Mucosa of stomach (tissue), 1 donor: ENCODE measurements at regions not wholly inside any gene's neighbourhood (a gene's known extent, or its start where the extent isn't known, plus 50 kb on each side); places are given as distances from the start of the nearest gene placed in this dataset.

ENCODE experiments used
- H3K27me3 ChIP-seq: one replicate; pipeline ENCODE4 v1.7.0; 2013; ENCODE audit warnings: mild to moderate bottlenecking, low read length; ENCODE audit not compliant: control insufficient read depth, insufficient read depth
- H3K36me3 ChIP-seq: one replicate; pipeline ENCODE4 v1.7.0; 2013; ENCODE audit warnings: low read length; ENCODE audit not compliant: control insufficient read depth, insufficient read depth
- H3K4me1 ChIP-seq: one replicate; pipeline ENCODE4 v1.7.0; 2013; ENCODE audit warnings: mild to moderate bottlenecking, low read length; ENCODE audit not compliant: control insufficient read depth, insufficient read depth
- H3K4me3 ChIP-seq: one replicate; pipeline ENCODE4 v1.7.0; 2013; ENCODE audit warnings: low read length
- H3K9ac ChIP-seq: one replicate; pipeline ENCODE4 v1.7.0; 2013; ENCODE audit warnings: mild to moderate bottlenecking, low read length, moderate library complexity
- H3K9me3 ChIP-seq: one replicate; pipeline ENCODE4 v1.7.0; 2013; ENCODE audit warnings: mild to moderate bottlenecking, low read length, moderate library complexity; ENCODE audit not compliant: control insufficient read depth
- donor health status: Pancreatic carcinoma.

GRCh38 chr13:66048888-66049287 lies 1181.2 kb downstream of the PCDH9 start:
- H3K4me1 ChIP-seq = no peaks in the 10 kb centered on the region
- H3K9me3 ChIP-seq = no peaks in the 10 kb centered on the region
- H3K4me3 ChIP-seq = no peak overlapping the region
- H3K9ac ChIP-seq = no peak overlapping the region
- no peaks in the 10 kb centered on the region for H3K27me3 ChIP-seq
- H3K36me3 ChIP-seq = no peaks in the 10 kb centered on the region

- Histone ChIP-seq H3K36me3 (no peaks in the 10 kb centered on the region), H3K9me3 (no peaks in the 10 kb centered on the region), H3K27me3 (no peaks in the 10 kb centered on the region)
Observed at GRCh38 chr13:66040506-66040905, 1189.6 kb downstream of the PCDH9 start.

GRCh38 chr13:66037096-66037495 lies 1193.0 kb downstream of the PCDH9 start:
- no peaks in the 10 kb centered on the region for H3K9me3 ChIP-seq
- no peak overlapping the region for H3K9ac ChIP-seq
- H3K27me3 ChIP-seq = no peaks in the 10 kb centered on the region
- H3K4me1 ChIP-seq = no peaks in the 10 kb centered on the region
- H3K36me3 ChIP-seq = no peaks in the 10 kb centered on the region
- H3K4me3 ChIP-seq = no peak overlapping the region

More at GRCh38 chr13:66040506-66040905, 1189.6 kb downstream of the PCDH9 start:
- H3K4me3 ChIP-seq = no peak overlapping the region
- H3K9ac ChIP-seq = no peak overlapping the region
- no peaks in the 10 kb centered on the region for H3K4me1 ChIP-seq

- Histone ChIP-seq H3K9me3 (no peaks in the 10 kb centered on the region), H3K4me1 (no peaks in the 10 kb centered on the region), H3K27me3 (no peaks in the 10 kb centered on the region), H3K9ac (no peak overlapping the region), H3K36me3 (no peaks in the 10 kb centered on the region), H3K4me3 (no peak overlapping the region)
Observed at GRCh38 chr13:66036636-66037035, 1193.5 kb downstream of the PCDH9 start.

GRCh38 chr13:66036024-66036614 lies 1194.0 kb downstream of the PCDH9 start:
- Histone ChIP-seq H3K9ac (no peak overlapping the region), H3K4me3 (no peak overlapping the region), H3K4me1 (no peaks in the 10 kb centered on the region), H3K27me3 (no peaks in the 10 kb centered on the region), H3K9me3 (no peaks in the 10 kb centered on the region), H3K36me3 (no peaks in the 10 kb centered on the region)

GRCh38 chr13:66033924-66034323 lies 1196.2 kb downstream of the PCDH9 start:
- no peaks in the 10 kb centered on the region for H3K36me3 ChIP-seq

GRCh38 chr13:66021846-66022245 lies 1208.3 kb downstream of the PCDH9 start:
- Histone ChIP-seq H3K9me3 (no peaks in the 10 kb centered on the region), H3K4me3 (no peak overlapping the region), H3K9ac (no peak overlapping the region), H3K27me3 (no peaks in the 10 kb centered on the region), H3K36me3 (no peaks in the 10 kb centered on the region), H3K4me1 (no peaks in the 10 kb centered on the region)

More at GRCh38 chr13:66033924-66034323, 1196.2 kb downstream of the PCDH9 start:
- Histone ChIP-seq H3K9ac (no peak overlapping the region), H3K9me3 (no peaks in the 10 kb centered on the region), H3K27me3 (no peaks in the 10 kb centered on the region), H3K4me3 (no peak overlapping the region), H3K4me1 (no peaks in the 10 kb centered on the region)

- H3K4me1 ChIP-seq = no peaks in the 10 kb centered on the region
- H3K4me3 ChIP-seq = no peak overlapping the region
- no peak overlapping the region for H3K9ac ChIP-seq
- no peaks in the 10 kb centered on the region for H3K27me3 ChIP-seq
- no peaks in the 10 kb centered on the region for H3K9me3 ChIP-seq
- no peaks in the 10 kb centered on the region for H3K36me3 ChIP-seq
Observed at GRCh38 chr13:66014771-66015170, 1215.4 kb downstream of the PCDH9 start.

DNA sequence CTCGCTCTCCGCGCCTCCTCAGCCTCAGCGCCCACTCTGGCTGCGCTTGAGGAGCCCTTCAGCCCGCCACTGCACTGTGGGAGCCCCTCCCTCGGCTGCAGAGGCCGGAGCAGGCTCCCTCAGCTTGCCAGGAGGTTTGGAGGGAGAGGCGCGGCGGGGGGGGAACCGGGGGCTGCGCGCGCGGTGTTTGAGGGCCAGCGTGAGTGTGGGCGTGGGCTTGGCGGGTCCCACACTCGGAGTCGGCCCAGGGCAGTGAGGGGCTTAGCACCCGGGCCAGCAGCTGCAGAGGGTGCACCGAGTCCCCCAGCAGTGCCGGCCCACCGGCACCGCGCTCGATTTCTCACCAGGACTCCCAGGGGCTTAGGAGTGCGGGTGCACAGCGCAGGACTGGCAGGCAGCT lies 1220.9 kb downstream of the PCDH9 start:
- H3K4me1 ChIP-seq = no peaks in the 10 kb centered on the region
- no peaks in the 10 kb centered on the region for H3K9me3 ChIP-seq
- H3K36me3 ChIP-seq = no peaks in the 10 kb centered on the region
- H3K9ac ChIP-seq = no peak overlapping the region
- no peak overlapping the region for H3K4me3 ChIP-seq
- no peaks in the 10 kb centered on the region for H3K27me3 ChIP-seq

- Histone ChIP-seq H3K4me1 (no peaks in the 10 kb centered on the region), H3K9ac (no peak overlapping the region), H3K9me3 (no peaks in the 10 kb centered on the region), H3K27me3 (no peaks in the 10 kb centered on the region), H3K36me3 (no peaks in the 10 kb centered on the region), H3K4me3 (no peak overlapping the region)
Observed at GRCh38 chr13:66003558-66003957, 1226.6 kb downstream of the PCDH9 start.

DNA sequence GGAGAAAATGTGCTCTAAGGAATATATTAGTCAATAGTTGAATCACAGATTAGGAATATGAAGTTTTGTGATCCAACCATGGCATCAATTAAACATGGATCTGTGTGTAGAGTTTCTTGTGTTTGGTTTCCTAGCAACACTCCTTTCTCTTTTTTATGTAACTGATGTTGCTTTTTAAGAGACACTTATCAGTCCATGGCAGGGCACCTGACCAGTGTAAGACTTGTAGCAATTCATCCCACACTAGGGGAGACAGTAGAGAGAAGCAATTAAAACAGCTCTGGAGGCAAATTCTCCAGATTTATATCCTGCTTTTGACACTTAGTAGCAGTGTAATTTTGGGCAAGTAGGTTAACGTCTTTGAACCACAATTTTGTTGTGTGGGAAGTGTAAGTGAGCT lies 1229.0 kb downstream of the PCDH9 start:
- H3K27me3 ChIP-seq = no peaks in the 10 kb centered on the region
- no peaks in the 10 kb centered on the region for H3K9me3 ChIP-seq
- no peaks in the 10 kb centered on the region for H3K4me1 ChIP-seq
- no peak overlapping the region for H3K4me3 ChIP-seq
- no peaks in the 10 kb centered on the region for H3K36me3 ChIP-seq
- no peak overlapping the region for H3K9ac ChIP-seq

GRCh38 chr13:65999411-65999810 lies 1230.7 kb downstream of the PCDH9 start:
- Histone ChIP-seq H3K27me3 (no peaks in the 10 kb centered on the region), H3K9ac (no peak overlapping the region), H3K4me1 (no peaks in the 10 kb centered on the region), H3K4me3 (no peak overlapping the region), H3K9me3 (no peaks in the 10 kb centered on the region), H3K36me3 (no peaks in the 10 kb centered on the region)

GRCh38 chr13:65990684-65991083 lies 1239.5 kb downstream of the PCDH9 start:
- H3K9me3 ChIP-seq = no peaks in the 10 kb centered on the region
- H3K4me1 ChIP-seq = no peaks in the 10 kb centered on the region
- no peak overlapping the region for H3K4me3 ChIP-seq
- H3K27me3 ChIP-seq = no peaks in the 10 kb centered on the region
- H3K36me3 ChIP-seq = no peaks in the 10 kb centered on the region
- no peak overlapping the region for H3K9ac ChIP-seq
